ENCODE measurements at regions not wholly inside any gene's neighbourhood (a gene's known extent, or its start where the extent isn't known, plus 50 kb on each side); places are given as distances from the start of the nearest gene placed in this dataset.

- TF ChIP-seq E2F4 (CRISPR knock-in tag; IDR thresholded peaks at IDR 0.05; ENCODE audit: low read depth): no peak
- peak; percentile 27; the same call in 1 of the 2 replicates for TF ChIP-seq PKNOX1 (IDR thresholded peaks at IDR 0.05)
- no peak for TF ChIP-seq ZFX (CRISPR knock-in tag; IDR thresholded peaks at IDR 0.05)
Measured at GRCh38 chr14:34165847-34166350, 215.0 kb upstream of the EGLN3 start (continued).

GRCh38 chr14:34164162-34164864 lies 213.4 kb upstream of the EGLN3 start:
- Histone ChIP-seq H2AFZ (ENCODE audit: low read depth, low read length) (no peak overlapping the region), H3K9me1 (ENCODE audit: control insufficient read depth, insufficient read depth, low read length) (no peaks in the 10 kb centered on the region), H4K20me1 (replicated peaks; ENCODE audit: control insufficient read depth, insufficient read depth, low read length) (no peaks in the 10 kb centered on the region), H3K9me3 (replicated peaks; ENCODE audit: control insufficient read depth, insufficient read depth, low read depth, low read length) (no peaks in the 10 kb centered on the region), H3K27ac (ENCODE audit: extremely low read depth, low read depth, low read length) (no peak overlapping the region), H3K36me3 (ENCODE audit: control insufficient read depth, insufficient read depth, low read length) (no peaks in the 10 kb centered on the region), H3K9ac (ENCODE audit: insufficient read depth in 1 of 2, low read depth in 2 of 2, low read length in 2 of 2) (no peak overlapping the region), H3K4me2 (ENCODE audit: insufficient read depth, low read length) (no peak overlapping the region), H3K4me1 (replicated peaks in 1 of 2; ENCODE audit: control insufficient read depth in 2 of 2, insufficient read depth in 2 of 2, low read length in 2 of 2) (no peaks in the 10 kb centered on the region; a peak in 1 of 5 replicates), H3K79me2 (ENCODE audit: control insufficient read depth, insufficient read depth, low read length) (no peaks in the 10 kb centered on the region), H3K4me3 (no peak overlapping the region), H3K27me3 (ENCODE audit: control insufficient read depth in 2 of 2, insufficient read depth in 2 of 2, low read length in 2 of 2) (no peaks in the 10 kb centered on the region; a peak in 2 of 5 replicates)
- CTCF ChIA-PET (ENCODE audit: low intra/inter-chr PET ratio): interaction anchor here (0.7 kb wide), 1 partner anchor 1157 kb away, joined by 3 read pairs; no protein-coding TSS in a partner anchor
- no peak for DNase-seq (ENCODE audit: extremely low read depth in 1 of 4, low spot score in 3 of 4)
- POLR2A ChIA-PET: interaction anchor here (0.6 kb wide), 2 partner anchors 19 to 24 kb away, joined by 3 read pairs; no protein-coding TSS in a partner anchor
- no TSS peak for BruUV-seq (replicated peaks)
- WGBS (ENCODE audit: insufficient coverage, low coverage, missing lambda C conversion rate): 2% methylated on average over 6 of the region's 6 CpGs
- ATAC-seq: no peak
- intact Hi-C loops (cut with micrococcal nuclease): no loop called here
- in situ Hi-C loops (cut with MboI): loop anchor here (25.0 kb wide), 1 partner anchor 1477 kb away; no protein-coding TSS in a partner anchor
- FAIRE-seq: no peak
- TF ChIP-seq ZNF41 (CRISPR knock-in tag; conservative IDR thresholded peaks at IDR 0.05) (no peak), E2F5 (CRISPR knock-in tag; IDR thresholded peaks at IDR 0.05) (no peak), GABPB2 (CRISPR knock-in tag; conservative IDR thresholded peaks at IDR 0.05) (no peak), CTCF (IDR thresholded peaks at IDR 0.05 in 2 of 3, conservative IDR thresholded peaks at IDR 0.05 in 1 of 3; ENCODE audit: insufficient read depth in 2 of 3, low read depth in 1 of 3, low read length in 3 of 3) (no peak), NCOA6 (IDR thresholded peaks at IDR 0.05) (no peak), TEAD2 (tag; IDR thresholded peaks at IDR 0.05) (no peak), SP2 (IDR thresholded peaks at IDR 0.05; ENCODE audit: extremely low read depth, low read depth, low read length, poor library complexity, severe bottlenecking) (no peak), SMC3 (conservative IDR thresholded peaks at IDR 0.05; ENCODE audit: insufficient read depth, low read depth, low read length) (no peak), HMG20A (CRISPR knock-in tag; conservative IDR thresholded peaks at IDR 0.05) (no peak)

Data from K562 (cell line).